GM12878 (cell line): ENCODE measurements at regions not wholly inside any gene's neighbourhood (a gene's known extent, or its start where the extent isn't known, plus 50 kb on each side); places are given as distances from the start of the nearest gene placed in this dataset.

Experiments
- ATAC-seq: fragments of 200-7000 bp; cut with Tn5 transposase; 3 replicates; pipeline ENCODE4 v1.9.1; 2020; ENCODE audit warnings: mild to moderate bottlenecking, moderate library complexity
- BruUV-seq: library from RNA; stranded (reverse); fragments of 400-500 nt; replicated peaks from 2 replicates; lab custom pipeline; 2021; lab: Mats Ljungman, UMichigan
- CTCF ChIA-PET: fragments of 300-600 bp; sonication (Branson Sonifier 250); formaldehyde crosslinking; extraction: SDS; loops from one replicate; lab custom pipeline; 2021; ENCODE audit warnings: inconsistent platforms; lab: Yijun Ruan, JAX
- POLR2A ChIA-PET: fragments of 350-600 bp; formaldehyde crosslinking; extraction: SDS; loops from one replicate; lab custom pipeline; 2021; ENCODE audit warnings: inconsistent platforms; lab: Charles Lee
- RAD21 ChIA-PET: fragments of 300-600 bp; sonication (Branson Sonifier 250); formaldehyde crosslinking; loops from one replicate; lab custom pipeline; 2023; ENCODE audit warnings: antibody characterized with exemption; ENCODE audit not compliant: unreplicated experiment; lab: Charles Lee
- SMC1A ChIA-PET: fragments of 300-600 bp; sonication (Branson Sonifier 250); formaldehyde crosslinking; loops from one replicate; lab custom pipeline; 2023; ENCODE audit not compliant: unreplicated experiment, uncharacterized antibody; lab: Charles Lee
- DNase-seq: peaks from one replicate; pipeline ENCODE4 v3.0.0-alpha.2; 2011; ENCODE audit warnings: low read depth, low spot score
- FAIRE-seq: peaks from 3 replicates; lab custom pipeline; 2011; peaks lifted over from hg19 to GRCh38; lab: Jason Lieb, UNC
- H2AFZ ChIP-seq: 2 replicates; pipeline ENCODE4 v1.6.0; 2011; ENCODE audit warnings: low read depth, low read length, control low read depth; ENCODE audit not compliant: control insufficient read depth
- H3K27ac ChIP-seq: 2 replicates; pipeline ENCODE4 v1.5.1; 2011; ENCODE audit warnings: control low read depth; ENCODE audit not compliant: control insufficient read depth, insufficient read depth
- H3K27me3 ChIP-seq, 2 experiments: replicated peaks in 1 of 2; 2 replicates each; pipeline versions ENCODE4 v1.6.0 to v1.6.1; 2011; ENCODE audit warnings: low read length in 1 of 2; ENCODE audit not compliant: control insufficient read depth in 2 of 2, insufficient read depth in 2 of 2
- H3K36me3 ChIP-seq, 2 experiments: 2 replicates each; pipeline ENCODE4 v1.5.1; 2011; ENCODE audit warnings: low read length in 1 of 2; ENCODE audit not compliant: control insufficient read depth in 2 of 2, insufficient read depth in 2 of 2
- H3K4me1 ChIP-seq: 2 replicates; pipeline ENCODE4 v1.6.1; 2011; ENCODE audit warnings: mild to moderate bottlenecking, low read length, moderate library complexity, mixed read lengths; ENCODE audit not compliant: control insufficient read depth, insufficient read depth
- H3K4me2 ChIP-seq: 2 replicates; pipeline ENCODE4 v1.6.0; 2011; ENCODE audit warnings: control low read depth; ENCODE audit not compliant: control insufficient read depth, insufficient read depth
- H3K4me3 ChIP-seq: fragments of 200-600 bp; sonication (generic); 2 replicates; pipeline ENCODE4 v1.5.1; 2016
- H3K79me2 ChIP-seq: 2 replicates; pipeline ENCODE4 v1.6.0; 2011; ENCODE audit warnings: low read length; ENCODE audit not compliant: control insufficient read depth, insufficient read depth
- H3K9ac ChIP-seq: 2 replicates; pipeline ENCODE4 v1.8.0; 2011; ENCODE audit warnings: low read length, control low read depth, mixed read lengths; ENCODE audit not compliant: control insufficient read depth, insufficient read depth
- H3K9me3 ChIP-seq: replicated peaks from 3 replicates; pipeline ENCODE4 v1.5.1; 2011; ENCODE audit warnings: mild to moderate bottlenecking, low read length; ENCODE audit not compliant: control insufficient read depth, insufficient read depth
- H4K20me1 ChIP-seq: 2 replicates; pipeline ENCODE4 v1.6.0; 2011; ENCODE audit not compliant: control insufficient read depth, insufficient read depth
- BACH1 ChIP-seq: fragments of 450-650 bp; IDR thresholded peaks from 2 replicates; pipeline ENCODE4 v1.6.1; 2017; ENCODE audit warnings: mild to moderate bottlenecking, borderline replicate concordance
- CBFB ChIP-seq: IDR thresholded peaks from 2 replicates; pipeline ENCODE4 v1.6.1; 2016; ENCODE audit warnings: antibody characterized with exemption, low read depth
- E2F4 ChIP-seq: IDR thresholded peaks from 2 replicates; pipeline ENCODE4 v1.6.1; 2012; ENCODE audit warnings: low read depth, low read length, improper control_type of control experiment
- FOXM1 ChIP-seq: IDR thresholded peaks from 2 replicates; pipeline ENCODE4 v1.6.1; 2012; ENCODE audit warnings: low read depth, mild to moderate bottlenecking, inconsistent platforms, low read length, moderate library complexity
- HDAC6 ChIP-seq: fragments of 200-600 bp; sonication (generic); IDR thresholded peaks from one replicate; pipeline ENCODE4 v1.8.0; 2017; ENCODE audit warnings: antibody characterized with exemption; ENCODE audit not compliant: unreplicated experiment
- HDGF ChIP-seq: fragments of 450-650 bp; IDR thresholded peaks from 2 replicates; pipeline ENCODE4 v1.6.1; 2016; ENCODE audit warnings: antibody characterized with exemption
- IRF4 ChIP-seq: IDR thresholded peaks from 2 replicates; pipeline ENCODE4 v1.6.1; 2011; ENCODE audit warnings: low read depth, low read length
- JUNB ChIP-seq: IDR thresholded peaks from 2 replicates; pipeline ENCODE4 v1.6.1; 2016; ENCODE audit warnings: antibody characterized with exemption, mild to moderate bottlenecking
- JUND ChIP-seq: IDR thresholded peaks from 2 replicates; pipeline ENCODE4 v1.6.1; 2012; ENCODE audit warnings: low read depth, mild to moderate bottlenecking, low read length, improper control_type of control experiment, moderate library complexity
- RELB ChIP-seq: fragments of 450-650 bp; IDR thresholded peaks from 2 replicates; pipeline ENCODE4 v1.6.1; 2017; ENCODE audit warnings: low read depth, mild to moderate bottlenecking, moderate library complexity
- SUPT20H ChIP-seq: IDR thresholded peaks from 2 replicates; pipeline ENCODE4 v1.6.1; 2011; ENCODE audit warnings: low read depth, mild to moderate bottlenecking, low read length, moderate library complexity, borderline replicate concordance; ENCODE audit not compliant: control insufficient read depth
- ZBTB40 ChIP-seq: fragments of 450-650 bp; IDR thresholded peaks from 2 replicates; pipeline ENCODE4 v1.6.1; 2016; ENCODE audit warnings: mild to moderate bottlenecking, moderate library complexity, borderline replicate concordance
- ZNF217 ChIP-seq: fragments of 450-650 bp; IDR thresholded peaks from 2 replicates; pipeline ENCODE4 v1.6.1; 2017; ENCODE audit warnings: antibody characterized with exemption, mild to moderate bottlenecking
- ZNF274 ChIP-seq: IDR thresholded peaks from one replicate; pipeline ENCODE4 v1.8.0; 2011; ENCODE audit not compliant: insufficient read length, insufficient read depth
- ZZZ3 ChIP-seq: IDR thresholded peaks from 2 replicates; pipeline ENCODE4 v1.6.1; 2011; ENCODE audit warnings: low read depth; ENCODE audit not compliant: control insufficient read depth, insufficient read length
- WGBS: methylation state at CpG from one replicate; pipeline ENCODE4 v1.1.6; 2016; ENCODE audit warnings: low lambda C conversion rate; ENCODE audit not compliant: insufficient replicate concordance, insufficient coverage; ENCODE audit errors: missing lambda C conversion rate; 5-methylcytosine and 5-hydroxymethylcytosine counted together
- in situ Hi-C: fragments of 300-500 bp; cut with MboI; formaldehyde crosslinking; loops from 9 replicates; pipeline ENCODE4 v1.14.3; 2018; ENCODE audit warnings: mixed read lengths
- intact Hi-C: fragments of 100-400 bp; cut with micrococcal nuclease; formaldehyde crosslinking; loops from one replicate; pipeline ENCODE4 v1.14.2; 2022; ENCODE audit not compliant: unreplicated experiment

GRCh38 chr22:47284360-47284759 lies 521.9 kb downstream of the TBC1D22A start:
- no TSS peak for BruUV-seq
- no peak for TF ChIP-seq FOXM1
- no peak for TF ChIP-seq ZNF274
- TF ChIP-seq CBFB: no peak
- TF ChIP-seq JUND: no peak
- TF ChIP-seq RELB: no peak
- no peak for TF ChIP-seq JUNB
- no peak for TF ChIP-seq HDAC6
- no peak for TF ChIP-seq BACH1
- TF ChIP-seq IRF4: no peak
- no peak for TF ChIP-seq ZNF217
- no peak for TF ChIP-seq HDGF
- TF ChIP-seq SUPT20H: no peak
- no peak for TF ChIP-seq E2F4
- TF ChIP-seq ZZZ3: no peak
- TF ChIP-seq ZBTB40: no peak
- DNase-seq (no peak), ATAC-seq (no peak), FAIRE-seq (no peak)
- Histone ChIP-seq H3K9me3 (no peaks in the 10 kb centered on the region), H3K9ac (no peak overlapping the region), H3K36me3 (no peaks in the 10 kb centered on the region), H4K20me1 (no peaks in the 10 kb centered on the region), H3K79me2 (no peaks in the 10 kb centered on the region), H3K4me1 (no peaks in the 10 kb centered on the region), H3K4me2 (no peak overlapping the region), H2AFZ (no peak overlapping the region), H3K27ac (no peak overlapping the region), H3K27me3 (no peaks in the 10 kb centered on the region), H3K4me3 (no peak overlapping the region)
- ChIA-PET RAD21 (no interaction called here), SMC1A (no interaction called here), POLR2A (no interaction called here), CTCF (no interaction called here)
- in situ Hi-C loops (no loop called here), intact Hi-C loops (no loop called here)
- WGBS: 46% methylated on average over 8 of the region's 8 CpGs
